HG03378 (cell line): ENCODE measurements at regions not wholly inside any gene's neighbourhood (a gene's known extent, or its start where the extent isn't known, plus 50 kb on each side); places are given as distances from the start of the nearest gene placed in this dataset.
"Not testable (repeated sequence)": the region's sequence is repeated elsewhere in the genome, so short reads cannot be mapped to it uniquely, and the experiment has no call there.

Experiments
- ATAC-seq: cut with Tn5 transposase; IDR thresholded peaks from one replicate; pipeline ENCODE4 v1.9.1; 2021; ENCODE audit warnings: mild to moderate bottlenecking, moderate library complexity; ENCODE audit not compliant: unreplicated experiment

- no peak for ATAC-seq
These were observed 335.3 kb downstream of the FGFR2 start for GRCh38 chr10:121262774-121263430.

DNA sequence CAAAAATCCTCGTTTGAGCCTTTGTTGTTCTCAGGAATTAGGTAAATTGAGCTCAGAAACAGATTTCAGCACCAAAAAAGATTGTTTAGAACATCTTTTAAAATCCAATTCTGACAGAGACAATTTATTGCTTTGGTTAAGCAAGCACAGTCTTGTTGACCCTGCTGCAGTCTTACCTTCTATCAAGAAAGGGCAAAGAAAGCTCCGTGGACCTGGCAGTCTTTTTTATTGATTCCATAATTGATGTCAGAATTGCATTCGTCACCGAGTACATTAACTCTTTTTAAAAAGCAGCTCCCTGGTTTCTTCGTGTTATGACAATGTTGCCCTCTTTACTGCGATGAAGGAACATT lies 334.8 kb downstream of the FGFR2 start:
- ATAC-seq: no peak

DNA sequence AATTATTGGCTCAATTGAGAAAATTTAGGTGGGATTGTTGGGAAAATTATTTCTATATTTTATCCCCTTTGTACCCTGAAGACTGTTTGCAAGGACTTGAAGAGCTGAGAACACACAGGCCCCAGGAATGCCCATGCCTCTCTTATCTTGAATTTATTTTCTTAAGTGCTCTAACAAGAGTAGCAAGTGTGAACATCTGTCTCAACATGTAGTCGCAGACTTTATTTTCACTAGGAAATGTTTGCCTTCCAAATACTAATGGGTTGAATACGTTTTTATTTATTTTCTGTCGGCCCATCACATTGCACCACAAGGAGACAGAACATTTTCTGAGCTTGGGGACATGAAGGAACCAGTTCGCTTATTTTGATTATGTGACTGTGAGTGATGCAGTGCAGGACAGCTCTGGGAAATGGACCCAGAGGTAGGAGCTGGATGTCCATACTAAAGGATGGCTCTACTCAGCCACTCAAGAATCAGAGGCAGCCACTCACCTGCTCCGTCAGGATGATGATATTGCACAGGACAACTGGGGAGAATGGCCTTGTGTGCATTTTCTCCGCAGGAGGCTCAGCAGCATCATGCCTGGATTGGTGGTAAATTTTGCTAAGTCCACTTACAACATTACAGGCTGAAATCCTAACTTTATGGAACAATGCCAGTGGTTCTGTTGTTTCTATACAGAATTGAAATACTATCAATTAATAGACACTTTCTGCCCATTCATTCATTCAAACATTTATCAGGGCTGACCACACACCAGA lies 332.7 kb downstream of the FGFR2 start:
- ATAC-seq: no peak

DNA sequence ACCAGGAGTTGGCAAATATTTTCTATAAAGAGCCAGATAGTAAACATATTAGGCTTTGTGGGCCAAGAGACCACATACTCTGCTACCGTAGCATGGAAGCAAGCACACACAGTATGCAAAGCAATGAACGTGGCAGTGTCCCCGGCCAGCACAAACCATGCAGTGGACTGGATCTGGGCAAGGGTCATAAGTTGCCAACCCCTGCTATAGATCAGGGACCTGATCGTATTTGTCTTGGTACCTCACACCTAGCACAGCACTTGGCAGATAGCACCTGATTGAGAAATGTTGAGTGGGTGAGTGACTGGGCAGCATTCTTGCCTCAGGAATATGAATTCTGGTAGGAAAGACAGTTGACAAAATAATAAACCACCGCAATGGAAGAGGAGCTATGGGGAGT lies 331.9 kb downstream of the FGFR2 start:
- ATAC-seq: no peak

- ATAC-seq: no peak
These were observed 330.8 kb downstream of the FGFR2 start for GRCh38 chr10:121267236-121268003.

DNA sequence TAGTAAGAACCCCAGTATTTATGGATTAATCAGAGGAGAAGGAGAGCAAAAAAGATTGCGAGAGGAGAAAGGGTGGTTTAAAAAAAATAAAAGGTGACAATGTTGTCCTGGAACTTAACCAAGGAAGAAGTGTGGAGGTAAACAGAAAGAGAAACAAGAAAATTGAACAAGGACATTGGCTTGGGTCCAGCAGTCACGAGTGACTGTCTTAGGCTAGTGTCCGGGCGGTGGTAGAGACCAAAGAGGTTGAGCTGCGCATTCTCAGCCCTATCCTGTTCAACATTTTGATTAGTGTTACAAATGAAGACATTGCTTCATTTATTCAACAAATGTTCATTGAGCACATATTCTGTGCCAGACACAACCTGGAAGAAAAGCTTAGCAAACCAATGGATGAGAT lies 329.9 kb downstream of the FGFR2 start:
- no peak for ATAC-seq

DNA sequence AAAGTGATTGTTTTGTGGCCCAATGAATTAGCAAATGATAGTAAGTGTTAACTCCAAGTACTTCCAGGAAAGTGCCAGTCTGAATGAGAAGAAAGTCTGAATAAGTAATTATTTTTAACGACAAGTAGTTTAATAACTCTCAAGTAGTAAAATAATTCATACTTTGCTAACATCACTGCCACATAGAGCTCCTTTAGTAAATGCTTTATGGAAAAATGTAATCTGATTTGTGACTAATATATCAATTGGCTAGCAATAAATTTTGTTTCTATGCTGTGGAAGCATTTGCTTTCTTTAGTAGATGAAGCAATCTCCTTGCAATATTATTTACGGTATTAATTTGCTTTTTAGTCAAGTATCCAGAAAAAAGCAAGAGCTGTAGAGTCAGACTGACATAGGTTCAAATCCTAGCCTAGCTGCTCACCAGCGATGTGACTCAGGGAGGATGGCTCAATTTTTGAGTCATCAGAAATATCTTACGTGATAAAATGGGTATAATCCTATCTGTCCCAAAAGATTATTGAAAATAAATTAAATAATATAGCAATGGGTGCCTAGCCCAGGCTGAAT lies 329.3 kb downstream of the FGFR2 start:
- no peak for ATAC-seq

- ATAC-seq: no peak
These were observed 327.3 kb downstream of the FGFR2 start for GRCh38 chr10:121270906-121271305.

- ATAC-seq: no peak
These were observed 322.2 kb downstream of the FGFR2 start for GRCh38 chr10:121276046-121276445.

GRCh38 chr10:121276822-121277221 lies 321.4 kb downstream of the FGFR2 start:
- ATAC-seq: no peak

GRCh38 chr10:121278386-121278785 lies 319.9 kb downstream of the FGFR2 start:
- ATAC-seq: not testable (repeated sequence)

GRCh38 chr10:121281576-121281975 lies 316.7 kb downstream of the FGFR2 start:
- ATAC-seq: no peak

GRCh38 chr10:121282264-121282663 lies 316.0 kb downstream of the FGFR2 start:
- no peak for ATAC-seq

GRCh38 chr10:121282797-121283515 lies 315.3 kb downstream of the FGFR2 start:
- ATAC-seq: no peak

GRCh38 chr10:121284936-121285335 lies 313.3 kb downstream of the FGFR2 start:
- ATAC-seq: no peak

- no peak for ATAC-seq
These were observed 312.6 kb downstream of the FGFR2 start for GRCh38 chr10:121285406-121286196.

DNA sequence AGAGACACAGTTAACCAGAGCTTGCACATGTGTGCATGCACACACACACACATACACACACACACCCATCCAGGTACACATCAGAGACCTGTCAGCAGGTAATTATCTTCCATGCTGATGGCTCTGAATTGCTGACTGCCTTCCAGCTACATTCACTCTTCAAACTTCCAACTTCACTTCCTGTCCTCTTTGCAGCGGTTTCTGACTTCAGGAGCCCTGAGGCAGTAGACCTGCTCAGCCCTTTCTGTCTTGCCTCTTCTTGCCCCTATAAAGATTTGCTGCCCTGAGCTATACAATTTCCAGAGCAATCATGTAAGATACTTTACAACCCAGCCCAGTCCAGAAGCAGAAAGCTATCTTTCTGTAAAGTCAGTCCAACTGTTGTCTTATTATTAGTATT lies 310.2 kb downstream of the FGFR2 start:
- no peak for ATAC-seq

DNA sequence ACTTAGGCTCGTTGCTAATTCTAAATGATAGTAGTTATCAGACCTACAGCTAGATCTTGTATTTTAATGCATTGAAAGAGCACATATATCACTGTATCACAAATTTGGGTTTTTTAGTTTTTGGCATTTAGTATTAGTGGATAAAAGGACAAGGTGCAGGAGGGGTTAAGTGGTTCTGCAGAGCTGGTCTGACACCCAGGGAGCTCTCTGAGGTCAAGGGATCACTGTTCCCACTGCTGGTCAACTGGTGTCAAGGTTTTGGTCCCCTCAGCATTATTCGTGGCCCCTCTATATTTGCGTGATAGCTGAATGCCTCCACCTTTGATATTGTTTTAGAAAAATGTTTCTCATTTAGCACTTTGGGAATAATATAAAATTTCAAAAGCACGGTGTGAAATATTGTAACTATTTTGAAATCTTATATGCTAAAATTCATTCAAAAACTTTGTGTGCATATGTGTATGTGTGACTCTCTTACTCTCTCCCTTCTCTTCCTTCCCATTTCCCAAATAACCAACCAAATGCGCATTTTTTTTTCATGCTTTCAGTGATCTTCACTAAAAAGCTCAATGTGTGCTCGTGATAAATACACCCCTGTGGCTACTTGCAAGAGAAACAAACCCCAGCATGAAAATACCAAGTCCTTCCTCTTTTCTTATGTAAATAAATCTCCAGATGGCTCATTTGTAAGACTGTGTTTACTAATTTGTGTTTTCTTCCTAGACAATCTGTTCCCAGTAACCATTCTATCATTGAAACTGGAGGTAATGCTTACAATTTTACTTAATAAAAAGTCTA lies 309.2 kb downstream of the FGFR2 start:
- ATAC-seq: no peak

- no peak for ATAC-seq
These were observed 308.4 kb downstream of the FGFR2 start for GRCh38 chr10:121289800-121290199.
